Heart left ventricle (tissue), 13 donors: ENCODE measurements at regions not wholly inside any gene's neighbourhood (a gene's known extent, or its start where the extent isn't known, plus 50 kb on each side); places are given as distances from the start of the nearest gene placed in this dataset.

ENCODE experiments used
- CTCF ChIP-seq, 12 donors: fragments of 200-600 bp; sonication (generic) in 4 of 12; IDR thresholded peaks; one replicate each; pipeline versions ENCODE4 v1.5.0 to v1.8.0; 2018 to 2022; ENCODE audit warnings: antibody characterized with exemption in 12 of 12, mild to moderate bottlenecking in 5 of 12
- POLR2A ChIP-seq, 2 donors: fragments of 450-650 bp; IDR thresholded peaks; one replicate each; pipeline ENCODE4 v1.6.1; 2017; ENCODE audit warnings: antibody characterized with exemption in 2 of 2, mild to moderate bottlenecking in 2 of 2, moderate library complexity in 2 of 2
- donor health status: ischemic (EF 13 %, LVEDD 7.1; RV severe dilation, severe dysfunction).
- donor health status: DM: no; HTN: yes; CAD: no.
- donor health status: DM: no; HTN: no; CAD: no.
- donor health status: ischemic (EF 25% LVEDD 6.9; RV normal size, moderate dysfunction).
- donor health status: ischemic (EF 25% LVEDD 5.7; RV mildly dilated, moderate dysfunction).
- donor health status: ischemic (EF 35%, LVEDD 5.7; RV mildly dilated, moderate dysfunction).
- donor health status: nonischemic (EF 11% LVEDD 7.7; RV severe dilation, severe dysfunction).
- donor health status: DM: yes; HTN: yes; CAD: no.
- donor health status: PGD.
- donor health status: ischemic (EF 29% LVEDD 5.4; RV normal size, mild dysfunction).
- donor health status: nonischemic (EF 23%, LVEDD 6.1; RV moderate dilation, normal function).

- TF ChIP-seq CTCF (IDR thresholded peaks at IDR 0.05) (no peak), POLR2A (IDR thresholded peaks at IDR 0.05) (no peak)
Observed at GRCh38 chr1:106880226-106880625, 176.2 kb upstream of the PRMT6 start.
